Endothelial cell of umbilical vein (primary cell): ENCODE measurements at regions not wholly inside any gene's neighbourhood (a gene's known extent, or its start where the extent isn't known, plus 50 kb on each side); places are given as distances from the start of the nearest gene placed in this dataset.

Experiments
- BruUV-seq: library from RNA; stranded (reverse); fragments of 400-500 nt; replicated peaks from 2 replicates; lab custom pipeline; 2021; lab: Mats Ljungman, UMichigan
- CTCF ChIA-PET: fragments of 300-600, 350-600 bp; sonication (Branson Sonifier 250); formaldehyde crosslinking; loops from one replicate; lab custom pipeline; 2021; ENCODE audit warnings: antibody characterized with exemption, inconsistent platforms; lab: Charles Lee
- POLR2A ChIA-PET: fragments of 300-600, 350-600 bp; sonication (Branson Sonifier 250); formaldehyde crosslinking; loops from one replicate; lab custom pipeline; 2021; ENCODE audit warnings: antibody characterized with exemption, inconsistent platforms; lab: Charles Lee
- DNase-seq: peaks from one replicate; pipeline ENCODE4 v3.0.0-alpha.2; 2011; ENCODE audit warnings: low read depth, low spot score
- FAIRE-seq: peaks from 2 replicates; lab custom pipeline; 2011; peaks lifted over from hg19 to GRCh38; lab: Jason Lieb, UNC
- H2AFZ ChIP-seq: 2 replicates; pipeline ENCODE4 v1.6.0; 2012; ENCODE audit warnings: low read depth, low read length, control low read depth, inconsistent platforms
- H3K27ac ChIP-seq: 2 replicates; pipeline ENCODE4 v1.5.1; 2011; ENCODE audit warnings: low read depth, mild to moderate bottlenecking, control low read depth, low read length, moderate library complexity; ENCODE audit not compliant: insufficient read depth
- H3K27me3 ChIP-seq, 2 experiments: 2 replicates each; pipeline versions ENCODE4 v1.6.0 to v1.6.1; 2011; ENCODE audit warnings: low read length in 2 of 2, mixed read lengths in 1 of 2; ENCODE audit not compliant: control insufficient read depth in 2 of 2, insufficient read depth in 2 of 2
- H3K36me3 ChIP-seq, 2 experiments: 2 replicates in 1 of 2; 3 replicates in 1 of 2; pipeline ENCODE4 v1.5.1; 2011; ENCODE audit warnings: low read length in 2 of 2, mild to moderate bottlenecking in 1 of 2, moderate library complexity in 1 of 2; ENCODE audit not compliant: control insufficient read depth in 2 of 2, insufficient read depth in 2 of 2; ENCODE audit errors: extremely low read depth in 1 of 2
- H3K4me1 ChIP-seq: 3 replicates; pipeline ENCODE4 v1.5.1; 2011; ENCODE audit warnings: mild to moderate bottlenecking, low read length; ENCODE audit not compliant: control insufficient read depth, insufficient read depth; ENCODE audit errors: extremely low read depth
- H3K4me2 ChIP-seq: 2 replicates; pipeline ENCODE4 v1.6.1; 2011; ENCODE audit warnings: low read length, control low read depth, mixed read lengths; ENCODE audit not compliant: insufficient read depth
- H3K4me3 ChIP-seq, 3 experiments: fragments of 200-600 bp in 1 of 3; sonication (generic), shearing (Covaris generic) in 1 of 3; replicated peaks in 1 of 3; 2 replicates each; pipeline ENCODE4 v1.5.1; 2011 to 2016; ENCODE audit warnings: control low read depth in 3 of 3, low read length in 3 of 3, mild to moderate bottlenecking in 2 of 3, inconsistent platforms in 1 of 3, low read depth in 1 of 3, moderate library complexity in 1 of 3; ENCODE audit not compliant: insufficient read depth in 1 of 3
- H3K79me2 ChIP-seq: 2 replicates; pipeline ENCODE4 v1.6.0; 2012; ENCODE audit warnings: low read length, inconsistent platforms; ENCODE audit not compliant: control insufficient read depth, insufficient read depth
- H3K9ac ChIP-seq: replicated peaks from 2 replicates; pipeline ENCODE3; 2011; ENCODE audit warnings: low read length, control low read depth; ENCODE audit not compliant: insufficient read depth; ENCODE audit errors: extremely low read depth
- H3K9me1 ChIP-seq: replicated peaks from 3 replicates; pipeline ENCODE4 v1.6.0; 2011; ENCODE audit warnings: mild to moderate bottlenecking, low read length; ENCODE audit not compliant: control insufficient read depth, insufficient read depth; ENCODE audit errors: extremely low read depth
- H3K9me3 ChIP-seq: replicated peaks from 2 replicates; pipeline ENCODE4 v1.5.1; 2012; ENCODE audit warnings: low read length, inconsistent platforms; ENCODE audit not compliant: control insufficient read depth, insufficient read depth
- H4K20me1 ChIP-seq: replicated peaks from 2 replicates; pipeline ENCODE3; 2011; ENCODE audit warnings: mild to moderate bottlenecking, low read length; ENCODE audit not compliant: control insufficient read depth, insufficient read depth; ENCODE audit errors: extremely low read depth
- EZH2 ChIP-seq: IDR thresholded peaks from 2 replicates; pipeline ENCODE4 v1.6.1; 2012; ENCODE audit warnings: borderline replicate concordance, low read depth, mild to moderate bottlenecking, moderate library complexity, low read length, inconsistent platforms; ENCODE audit not compliant: severe bottlenecking
- FOS ChIP-seq: IDR thresholded peaks from 2 replicates; pipeline ENCODE4 v1.6.1; 2011; ENCODE audit warnings: mild to moderate bottlenecking, low read length, moderate library complexity, borderline replicate concordance; ENCODE audit not compliant: insufficient read depth
- GATA2 ChIP-seq: IDR thresholded peaks from 2 replicates; pipeline ENCODE4 v1.7.0; 2011; ENCODE audit warnings: low read depth, mild to moderate bottlenecking, moderate library complexity, mixed read lengths, low read length; ENCODE audit not compliant: insufficient read length, insufficient read depth
- JUN ChIP-seq: IDR thresholded peaks from 2 replicates; pipeline ENCODE4 v1.6.1; 2011; ENCODE audit warnings: borderline replicate concordance, low read depth; ENCODE audit not compliant: insufficient read length, insufficient read depth
- MYC ChIP-seq: IDR thresholded peaks from one replicate; pipeline ENCODE4 v1.6.1; 2011; ENCODE audit warnings: mild to moderate bottlenecking, low read depth, low read length
- POLR2A ChIP-seq: IDR thresholded peaks from 2 replicates; pipeline ENCODE4 v1.6.1; 2012; ENCODE audit warnings: low read depth, mild to moderate bottlenecking, control low read depth, low read length
- POLR2AphosphoS5 ChIP-seq: IDR thresholded peaks from 2 replicates; pipeline ENCODE4 v1.6.1; 2012; ENCODE audit warnings: low read depth, mild to moderate bottlenecking, control low read depth, low read length, moderate library complexity; ENCODE audit not compliant: insufficient read depth
- dilution Hi-C: fragments of 300-500 bp; cut with MboI; formaldehyde crosslinking; loops from one replicate; pipeline ENCODE4 v1.15.0; 2019; ENCODE audit warnings: low sequenced_read_pairs; ENCODE audit not compliant: extremely low pct_ligation_motif_present
- intact Hi-C: fragments of 100-400 bp; cut with micrococcal nuclease; formaldehyde crosslinking; loops from one replicate; pipeline ENCODE4 v1.10.0; 2022
- TF ChIP-seq, protein P1 (sequence below): IDR thresholded peaks from 2 replicates; pipeline ENCODE4 v1.6.1; 2011; ENCODE audit not compliant: insufficient read depth, insufficient read length
- TF ChIP-seq, protein P2 (sequence below), 2 donors: IDR thresholded peaks; 1 replicate in 1 of 2; 2 replicates in 1 of 2; pipeline ENCODE4 v1.5.1; 2011; ENCODE audit warnings: low read length in 2 of 2, mild to moderate bottlenecking in 2 of 2, moderate library complexity in 2 of 2, control low read depth in 1 of 2, inconsistent platforms in 1 of 2, low read depth in 1 of 2; ENCODE audit not compliant: insufficient read depth in 1 of 2; ENCODE audit errors: extremely low read depth in 1 of 2

- Histone ChIP-seq H4K20me1 (no peaks in the 10 kb centered on the region), H3K4me3 (no peak overlapping the region), H3K9me3 (no peaks in the 10 kb centered on the region), H3K4me1 (no peaks in the 10 kb centered on the region), H3K9me1 (no peaks in the 10 kb centered on the region), H3K9ac (no peak overlapping the region), H3K79me2 (no peaks in the 10 kb centered on the region), H3K27ac (no peak overlapping the region), H3K4me2 (no peak overlapping the region), H3K36me3 (no peaks in the 10 kb centered on the region), H2AFZ (no peak overlapping the region), H3K27me3 (no peaks in the 10 kb centered on the region)
- no TSS peak for BruUV-seq
- intact Hi-C loops = no loop called here
- no peak for FAIRE-seq
- TF ChIP-seq FOS = no peak
- no peak for TF ChIP-seq MYC
- TF ChIP-seq, protein P1, sequence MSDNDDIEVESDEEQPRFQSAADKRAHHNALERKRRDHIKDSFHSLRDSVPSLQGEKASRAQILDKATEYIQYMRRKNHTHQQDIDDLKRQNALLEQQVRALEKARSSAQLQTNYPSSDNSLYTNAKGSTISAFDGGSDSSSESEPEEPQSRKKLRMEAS = no peak
- TF ChIP-seq, protein P2, sequence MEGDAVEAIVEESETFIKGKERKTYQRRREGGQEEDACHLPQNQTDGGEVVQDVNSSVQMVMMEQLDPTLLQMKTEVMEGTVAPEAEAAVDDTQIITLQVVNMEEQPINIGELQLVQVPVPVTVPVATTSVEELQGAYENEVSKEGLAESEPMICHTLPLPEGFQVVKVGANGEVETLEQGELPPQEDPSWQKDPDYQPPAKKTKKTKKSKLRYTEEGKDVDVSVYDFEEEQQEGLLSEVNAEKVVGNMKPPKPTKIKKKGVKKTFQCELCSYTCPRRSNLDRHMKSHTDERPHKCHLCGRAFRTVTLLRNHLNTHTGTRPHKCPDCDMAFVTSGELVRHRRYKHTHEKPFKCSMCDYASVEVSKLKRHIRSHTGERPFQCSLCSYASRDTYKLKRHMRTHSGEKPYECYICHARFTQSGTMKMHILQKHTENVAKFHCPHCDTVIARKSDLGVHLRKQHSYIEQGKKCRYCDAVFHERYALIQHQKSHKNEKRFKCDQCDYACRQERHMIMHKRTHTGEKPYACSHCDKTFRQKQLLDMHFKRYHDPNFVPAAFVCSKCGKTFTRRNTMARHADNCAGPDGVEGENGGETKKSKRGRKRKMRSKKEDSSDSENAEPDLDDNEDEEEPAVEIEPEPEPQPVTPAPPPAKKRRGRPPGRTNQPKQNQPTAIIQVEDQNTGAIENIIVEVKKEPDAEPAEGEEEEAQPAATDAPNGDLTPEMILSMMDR (IDR thresholded peaks at IDR 0.05; ENCODE audit: extremely low read depth in 1 of 2, insufficient read depth in 1 of 2, low read depth in 1 of 2, low read length in 2 of 2) = no peak
- ChIA-PET CTCF (no interaction called here), POLR2A (no interaction called here)
- dilution Hi-C loops = no loop called here
- DNase-seq = no peak
Measured at GRCh38 chr7:96786998-96787395, 77.4 kb upstream of the SEM1 start.

- ChIA-PET POLR2A (no interaction called here), CTCF (no interaction called here)
- no peak overlapping the region for H2AFZ ChIP-seq
- no peak overlapping the region for H3K27ac ChIP-seq
- H3K4me1 ChIP-seq = no peaks in the 10 kb centered on the region
- no peaks in the 10 kb centered on the region for H3K36me3 ChIP-seq
- dilution Hi-C loops (no loop called here), intact Hi-C loops (no loop called here)
- no peaks in the 10 kb centered on the region for H3K27me3 ChIP-seq
- DNase-seq = no peak
- no peaks in the 10 kb centered on the region for H3K9me3 ChIP-seq
- no peak overlapping the region for H3K4me2 ChIP-seq
- H3K4me3 ChIP-seq = no peak overlapping the region
- no peaks in the 10 kb centered on the region for H3K9me1 ChIP-seq
- H3K79me2 ChIP-seq = no peaks in the 10 kb centered on the region
- TF ChIP-seq MYC (no peak), JUN (no peak), EZH2 (no peak), POLR2A (no peak), GATA2 (no peak), FOS (no peak), POLR2AphosphoS5 (no peak)
- TF ChIP-seq, protein P2 (IDR thresholded peaks at IDR 0.05; ENCODE audit: extremely low read depth in 1 of 2, insufficient read depth in 1 of 2, low read depth in 1 of 2, low read length in 2 of 2) = no peak
- TF ChIP-seq, protein P1 = no peak
- H4K20me1 ChIP-seq = no peaks in the 10 kb centered on the region
- H3K9ac ChIP-seq = no peak overlapping the region
- BruUV-seq = no TSS peak
- FAIRE-seq = no peak
Measured at GRCh38 chr7:96789914-96790313, 80.3 kb upstream of the SEM1 start.
